HG03135 (cell line): ENCODE measurements at regions not wholly inside any gene's neighbourhood (a gene's known extent, or its start where the extent isn't known, plus 50 kb on each side); places are given as distances from the start of the nearest gene placed in this dataset.
A peak's percentile ranks its signal among the peaks of the same experiment; 100 is the strongest.

Source experiments
- ATAC-seq: cut with Tn5 transposase; IDR thresholded peaks from one replicate; pipeline ENCODE4 v1.9.1; 2021; ENCODE audit warnings: mild to moderate bottlenecking, moderate library complexity; ENCODE audit not compliant: unreplicated experiment

GRCh38 chr1:119298687-119299303 lies 69.8 kb upstream of the HAO2 start:
- ATAC-seq, result no peak

GRCh38 chr1:119302011-119302410 lies 66.6 kb upstream of the HAO2 start:
- ATAC-seq, result no peak

GRCh38 chr1:119308130-119308700 lies 60.4 kb upstream of the HAO2 start:
- ATAC-seq, result no peak

GRCh38 chr1:119308806-119309205 lies 59.8 kb upstream of the HAO2 start:
- ATAC-seq, result no peak

GRCh38 chr1:119310301-119310700 lies 58.3 kb upstream of the HAO2 start:
- no peak for ATAC-seq

- no peak for ATAC-seq
Measured at GRCh38 chr1:119312500-119312899, 56.1 kb upstream of the HAO2 start.

- no peak for ATAC-seq
Measured at GRCh38 chr1:119314001-119314796, 54.4 kb upstream of the HAO2 start.

GRCh38 chr1:119316870-119317416 lies 51.6 kb upstream of the HAO2 start:
- no peak for ATAC-seq

GRCh38 chr1:119318466-119319309 lies 49.9 kb upstream of the HAO2 start:
- ATAC-seq, result peak; percentile 52
